DND-41 (cell line): ENCODE measurements at regions not wholly inside any gene's neighbourhood (a gene's known extent, or its start where the extent isn't known, plus 50 kb on each side); places are given as distances from the start of the nearest gene placed in this dataset.

Experiments
- ATAC-seq: fragments of 200-7000 bp; cut with Tn5 transposase; 3 replicates; pipeline ENCODE4 v1.9.1; 2021; ENCODE audit warnings: low read depth; ENCODE audit not compliant: insufficient read depth
- DNase-seq: peaks from one replicate; pipeline ENCODE4 v3.0.0-alpha.2; 2020
- H2AFZ ChIP-seq: 2 replicates; pipeline ENCODE4 v1.6.0; 2012; ENCODE audit warnings: low read depth, low read length
- H3K27ac ChIP-seq: 2 replicates; pipeline ENCODE4 v1.5.1; 2012; ENCODE audit warnings: low read length, inconsistent platforms
- H3K27me3 ChIP-seq: fragments of 200-600 bp; sonication (generic); 2 replicates; pipeline ENCODE4 v1.6.0; 2012; ENCODE audit warnings: low read length, mild to moderate bottlenecking, inconsistent platforms; ENCODE audit not compliant: insufficient read depth, poor library complexity
- H3K36me3 ChIP-seq: 2 replicates; pipeline ENCODE4 v1.5.1; 2012; ENCODE audit warnings: low read length, inconsistent platforms; ENCODE audit not compliant: insufficient read depth
- H3K4me1 ChIP-seq: 2 replicates; pipeline ENCODE4 v1.5.1; 2012; ENCODE audit warnings: mild to moderate bottlenecking, low read length; ENCODE audit not compliant: insufficient read depth
- H3K4me2 ChIP-seq: 2 replicates; pipeline ENCODE4 v1.6.0; 2012; ENCODE audit warnings: mild to moderate bottlenecking, moderate library complexity, low read length, inconsistent platforms; ENCODE audit not compliant: insufficient read depth
- H3K4me3 ChIP-seq, 2 experiments: fragments of 200-600 bp in 1 of 2; shearing (Covaris generic) in 1 of 2; 2 replicates each; pipeline ENCODE4 v1.5.1; 2012 to 2016; ENCODE audit warnings: inconsistent platforms in 2 of 2, low read length in 2 of 2, mild to moderate bottlenecking in 2 of 2, low read depth in 1 of 2, moderate library complexity in 1 of 2
- H3K79me2 ChIP-seq: 2 replicates; pipeline ENCODE4 v1.6.0; 2012; ENCODE audit warnings: low read length, inconsistent platforms; ENCODE audit not compliant: insufficient read depth
- H3K9ac ChIP-seq: 2 replicates; pipeline ENCODE4 v1.6.0; 2012; ENCODE audit warnings: low read depth, mild to moderate bottlenecking, inconsistent platforms, low read length, moderate library complexity
- H3K9me3 ChIP-seq: 2 replicates; pipeline ENCODE4 v1.5.1; 2012; ENCODE audit warnings: low read length, moderate library complexity, mild to moderate bottlenecking, inconsistent platforms; ENCODE audit not compliant: insufficient read depth, severe bottlenecking
- H4K20me1 ChIP-seq: 2 replicates; pipeline ENCODE4 v1.6.0; 2012; ENCODE audit warnings: low read length; ENCODE audit not compliant: insufficient read depth
- EZH2 ChIP-seq: IDR thresholded peaks from 3 replicates; pipeline ENCODE4 v1.6.1; 2012; ENCODE audit warnings: borderline replicate concordance, low read depth, mild to moderate bottlenecking, moderate library complexity, low read length, inconsistent platforms; ENCODE audit not compliant: severe bottlenecking
- TF ChIP-seq, protein P1 (sequence below): IDR thresholded peaks from 2 replicates; pipeline ENCODE4 v1.5.1; 2012; ENCODE audit warnings: borderline replicate concordance, low read length, moderate library complexity, mild to moderate bottlenecking; ENCODE audit not compliant: poor library complexity, severe bottlenecking; ENCODE audit errors: extremely low read depth

GRCh38 chr13:22496803-22497508 is 683.8 kb upstream of the SGCG start:
- no peak for DNase-seq
- H3K4me1 ChIP-seq = no peaks in the 10 kb centered on the region
- H2AFZ ChIP-seq = no peak overlapping the region
- ATAC-seq = no peak
- peaks cover 3% of the 10 kb centered on the region for H3K27me3 ChIP-seq
- no peak overlapping the region for H3K4me2 ChIP-seq
- no peaks in the 10 kb centered on the region for H3K9me3 ChIP-seq
- no peak overlapping the region for H3K4me3 ChIP-seq
- no peak overlapping the region for H3K27ac ChIP-seq
- TF ChIP-seq, protein P1, sequence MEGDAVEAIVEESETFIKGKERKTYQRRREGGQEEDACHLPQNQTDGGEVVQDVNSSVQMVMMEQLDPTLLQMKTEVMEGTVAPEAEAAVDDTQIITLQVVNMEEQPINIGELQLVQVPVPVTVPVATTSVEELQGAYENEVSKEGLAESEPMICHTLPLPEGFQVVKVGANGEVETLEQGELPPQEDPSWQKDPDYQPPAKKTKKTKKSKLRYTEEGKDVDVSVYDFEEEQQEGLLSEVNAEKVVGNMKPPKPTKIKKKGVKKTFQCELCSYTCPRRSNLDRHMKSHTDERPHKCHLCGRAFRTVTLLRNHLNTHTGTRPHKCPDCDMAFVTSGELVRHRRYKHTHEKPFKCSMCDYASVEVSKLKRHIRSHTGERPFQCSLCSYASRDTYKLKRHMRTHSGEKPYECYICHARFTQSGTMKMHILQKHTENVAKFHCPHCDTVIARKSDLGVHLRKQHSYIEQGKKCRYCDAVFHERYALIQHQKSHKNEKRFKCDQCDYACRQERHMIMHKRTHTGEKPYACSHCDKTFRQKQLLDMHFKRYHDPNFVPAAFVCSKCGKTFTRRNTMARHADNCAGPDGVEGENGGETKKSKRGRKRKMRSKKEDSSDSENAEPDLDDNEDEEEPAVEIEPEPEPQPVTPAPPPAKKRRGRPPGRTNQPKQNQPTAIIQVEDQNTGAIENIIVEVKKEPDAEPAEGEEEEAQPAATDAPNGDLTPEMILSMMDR = no peak
- no peak for TF ChIP-seq EZH2
- H3K79me2 ChIP-seq = no peaks in the 10 kb centered on the region
- H4K20me1 ChIP-seq = no peaks in the 10 kb centered on the region
- H3K36me3 ChIP-seq = no peaks in the 10 kb centered on the region
- H3K9ac ChIP-seq = no peak overlapping the region

DNA sequence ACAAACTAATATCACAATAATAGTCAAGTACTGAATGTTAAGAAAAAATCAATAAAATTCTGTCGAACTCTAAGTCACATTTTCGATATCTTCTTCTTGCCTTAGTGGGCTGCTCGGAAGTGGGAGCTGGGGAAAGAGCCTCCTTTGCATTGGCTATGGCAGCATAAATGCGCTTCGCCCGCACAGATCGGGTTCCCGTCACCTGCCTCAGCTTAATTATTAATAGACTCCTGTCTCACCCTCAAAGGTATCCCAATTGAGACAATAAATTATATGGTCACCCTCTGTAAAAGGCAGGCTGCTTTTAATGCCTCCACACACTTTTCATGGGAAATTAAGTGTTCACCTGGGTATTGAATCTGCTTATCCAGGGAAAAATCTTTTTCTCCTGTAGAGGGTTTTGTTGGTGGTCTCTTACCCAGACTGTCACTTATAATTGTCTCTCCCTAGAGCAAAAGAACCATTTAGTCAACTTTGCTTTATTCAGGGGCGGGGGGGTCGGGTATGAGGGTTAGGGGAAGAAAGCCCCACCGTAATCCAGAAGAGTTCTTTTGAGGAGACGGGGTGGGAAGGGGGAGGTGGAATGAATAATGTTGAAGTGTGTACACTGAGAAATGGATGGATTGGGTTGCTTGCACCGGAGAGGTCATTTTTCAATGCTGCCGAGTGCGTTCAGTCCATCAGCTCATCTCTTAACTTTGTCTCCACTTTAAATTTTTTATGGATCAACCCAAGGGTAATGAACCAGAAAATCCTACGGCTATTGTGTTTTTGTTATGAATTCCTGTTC is 682.6 kb upstream of the SGCG start:
- Histone ChIP-seq H3K9me3 (no peaks in the 10 kb centered on the region), H2AFZ (no peak overlapping the region), H3K27ac (no peak overlapping the region), H3K4me1 (no peaks in the 10 kb centered on the region), H3K27me3 (peaks cover 3% of the 10 kb centered on the region), H3K36me3 (no peaks in the 10 kb centered on the region), H3K79me2 (no peaks in the 10 kb centered on the region), H3K4me2 (no peak overlapping the region), H3K9ac (no peak overlapping the region), H4K20me1 (no peaks in the 10 kb centered on the region), H3K4me3 (no peak overlapping the region)
- TF ChIP-seq EZH2 = no peak
- TF ChIP-seq, protein P1 = no peak
- ATAC-seq = no peak
- DNase-seq = no peak

DNA sequence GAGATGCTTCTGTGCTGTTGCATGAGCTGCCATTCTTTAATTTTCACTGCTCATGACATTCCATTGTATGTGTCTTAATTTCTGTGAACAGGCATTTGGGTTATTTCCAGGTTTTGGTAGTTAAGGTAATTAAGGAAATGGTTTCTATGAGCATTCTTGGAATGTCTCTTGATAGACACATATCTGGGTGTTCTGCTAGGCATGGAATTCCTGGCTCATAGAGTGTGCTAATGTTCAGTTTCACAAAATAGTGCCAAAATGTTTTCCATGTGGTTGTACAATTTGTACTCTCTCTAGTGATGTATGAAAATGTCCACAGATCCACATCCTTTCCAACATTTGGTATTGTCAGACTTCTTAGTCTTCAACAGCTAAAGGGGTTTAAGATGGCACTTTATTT is 680.9 kb upstream of the SGCG start:
- DNase-seq (no peak), ATAC-seq (no peak)
- H3K4me1 ChIP-seq = no peaks in the 10 kb centered on the region
- no peak overlapping the region for H3K27ac ChIP-seq
- H3K36me3 ChIP-seq = no peaks in the 10 kb centered on the region
- no peak overlapping the region for H3K4me2 ChIP-seq
- H3K9me3 ChIP-seq = no peaks in the 10 kb centered on the region
- no peak for TF ChIP-seq EZH2
- TF ChIP-seq, protein P1 = no peak
- H2AFZ ChIP-seq = no peak overlapping the region
- no peak overlapping the region for H3K9ac ChIP-seq
- no peaks in the 10 kb centered on the region for H3K79me2 ChIP-seq
- H3K27me3 ChIP-seq = no peaks in the 10 kb centered on the region
- H3K4me3 ChIP-seq = no peak overlapping the region
- H4K20me1 ChIP-seq = no peaks in the 10 kb centered on the region
